Activated CD4-positive, alpha-beta T cell treated with anti-CD3 and anti-CD28 coated beads, Interleukin-2, amount 50 U/mL, for 1 hour (primary cell): ENCODE measurements at regions not wholly inside any gene's neighbourhood (a gene's known extent, or its start where the extent isn't known, plus 50 kb on each side); places are given as distances from the start of the nearest gene placed in this dataset.

Experiments used
- DNase-seq: peaks from one replicate; pipeline ENCODE4 v3.0.0-alpha.2; 2020

- no peak for DNase-seq
These were observed 637.2 kb upstream of the NUDT12 start for GRCh38 chr5:104199771-104200170.

DNA sequence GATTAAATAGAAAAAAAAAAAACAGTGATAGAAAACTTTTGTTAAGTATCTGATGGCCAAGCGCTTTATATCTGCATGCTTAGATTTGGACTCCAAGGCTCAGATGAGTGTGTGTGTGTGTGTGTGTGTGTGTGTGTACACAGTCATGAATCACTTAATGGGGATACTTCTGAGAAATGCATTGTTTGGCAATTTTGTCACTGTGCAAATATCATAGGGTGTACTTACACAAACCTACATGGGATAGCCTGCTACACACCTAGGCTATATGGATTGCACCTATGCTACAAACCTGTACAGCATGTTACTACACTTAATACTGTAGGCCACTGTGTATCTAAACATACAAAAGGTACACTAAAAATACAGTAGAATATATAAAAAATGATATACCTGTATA, 635.6 kb upstream of the NUDT12 start:
- DNase-seq = no peak

DNA sequence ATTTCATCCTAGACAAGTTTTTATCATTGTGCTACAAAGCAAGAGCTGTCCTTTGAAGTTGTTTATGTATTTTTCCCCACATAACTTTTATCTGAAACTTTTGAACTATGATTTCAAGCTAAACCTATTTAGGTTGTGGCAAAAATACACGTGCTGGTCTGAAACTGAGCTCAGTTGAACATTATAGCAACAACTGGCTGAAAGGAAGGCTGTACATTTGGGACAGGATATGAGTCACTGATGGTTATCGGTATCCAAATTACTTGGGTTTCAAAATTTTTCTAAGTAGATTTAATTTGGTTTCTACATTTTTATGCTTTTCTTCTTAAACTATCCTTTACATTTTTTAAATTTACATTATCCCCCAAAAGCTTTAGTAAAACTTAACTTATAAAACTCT, 627.3 kb upstream of the NUDT12 start:
- no peak for DNase-seq

GRCh38 chr5:104189031-104189430, 626.4 kb upstream of the NUDT12 start:
- no peak for DNase-seq

DNA sequence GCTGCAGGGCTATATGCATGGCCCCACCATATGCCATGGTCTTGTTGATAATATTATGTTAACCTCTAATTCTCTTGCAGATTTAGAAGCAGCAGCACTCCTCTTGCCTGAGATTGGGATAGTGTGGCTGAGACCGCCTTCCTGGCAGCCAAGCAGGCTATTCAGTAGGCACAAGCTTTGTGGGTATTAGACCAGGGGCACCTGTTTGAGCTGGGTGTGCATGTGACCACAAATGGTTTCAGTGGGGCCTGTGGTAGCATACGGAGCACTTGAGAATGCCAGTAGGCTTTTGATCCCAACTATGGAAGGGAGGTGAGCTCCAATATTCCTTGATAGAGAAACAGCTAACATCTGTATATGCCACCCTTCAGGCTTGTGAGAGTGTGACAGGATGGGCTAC, 625.1 kb upstream of the NUDT12 start:
- DNase-seq = no peak

DNA sequence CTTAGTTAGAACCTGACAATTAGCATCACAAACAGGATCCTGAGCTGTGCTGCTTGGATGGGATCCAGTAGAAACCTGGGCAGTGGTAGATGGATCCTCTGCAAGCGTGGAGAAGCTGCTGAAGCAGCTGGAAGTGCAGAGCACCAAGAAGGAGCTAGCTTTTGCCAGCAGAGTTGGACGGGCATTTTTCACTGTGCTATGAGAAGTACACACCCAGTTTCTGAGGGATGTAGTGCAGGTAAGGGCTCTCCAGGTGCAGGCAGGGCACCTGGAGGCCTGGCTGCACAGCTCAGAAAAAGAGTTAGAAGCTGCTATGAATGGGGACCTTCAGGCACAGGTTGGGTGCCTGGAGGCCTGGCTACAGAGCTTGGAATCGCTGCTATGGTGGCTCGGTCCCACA, 623.9 kb upstream of the NUDT12 start:
- no peak for DNase-seq

GRCh38 chr5:104186100-104186499, 623.5 kb upstream of the NUDT12 start:
- DNase-seq = no peak

DNA sequence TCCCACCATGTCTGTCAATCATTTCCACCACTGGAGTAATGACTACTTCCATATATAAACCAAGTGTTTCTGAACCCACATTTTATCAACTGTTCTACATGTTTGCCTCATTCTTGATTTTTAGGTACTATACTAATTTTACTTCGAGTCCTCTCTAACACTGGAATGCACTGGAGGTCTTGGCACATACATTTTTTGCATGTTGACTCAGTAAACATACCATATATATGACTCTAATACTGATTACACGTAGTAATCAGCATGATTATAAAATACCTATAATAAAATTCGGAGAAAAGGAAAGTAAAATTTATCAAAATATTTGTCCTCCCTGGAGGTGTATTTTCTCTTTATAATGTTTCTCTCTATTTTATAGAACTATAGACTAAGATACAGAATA, 621.7 kb upstream of the NUDT12 start:
- no peak for DNase-seq

DNA sequence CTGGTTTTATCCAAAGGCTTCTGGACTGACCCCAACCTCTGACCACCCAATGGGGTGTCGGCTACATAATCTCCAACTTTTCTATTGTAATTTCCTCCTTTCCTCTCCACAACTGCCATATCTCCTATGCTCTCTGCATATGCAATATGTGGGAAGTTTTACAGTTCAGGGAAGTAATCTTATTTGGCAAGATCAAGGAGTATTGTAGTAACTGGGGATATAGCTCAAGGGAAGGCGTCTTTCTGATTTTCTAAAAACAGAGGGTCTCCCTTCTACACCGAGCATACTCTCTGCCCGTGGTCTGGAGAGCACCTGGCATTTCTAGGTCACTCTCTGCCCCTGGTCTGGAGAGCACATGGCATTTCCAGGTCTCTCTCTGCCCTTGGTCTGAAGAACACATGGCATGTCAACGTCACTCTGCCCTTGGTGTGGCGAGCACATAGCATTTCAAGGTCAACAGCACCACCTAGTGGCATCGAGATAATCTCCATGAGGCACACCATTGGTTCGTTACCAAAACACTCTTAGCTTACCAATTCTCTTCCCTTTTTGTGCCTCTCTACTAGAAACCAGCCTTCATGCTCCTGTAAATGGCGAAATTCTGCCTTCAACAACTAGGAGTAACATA, 616.4 kb upstream of the NUDT12 start:
- no peak for DNase-seq

DNA sequence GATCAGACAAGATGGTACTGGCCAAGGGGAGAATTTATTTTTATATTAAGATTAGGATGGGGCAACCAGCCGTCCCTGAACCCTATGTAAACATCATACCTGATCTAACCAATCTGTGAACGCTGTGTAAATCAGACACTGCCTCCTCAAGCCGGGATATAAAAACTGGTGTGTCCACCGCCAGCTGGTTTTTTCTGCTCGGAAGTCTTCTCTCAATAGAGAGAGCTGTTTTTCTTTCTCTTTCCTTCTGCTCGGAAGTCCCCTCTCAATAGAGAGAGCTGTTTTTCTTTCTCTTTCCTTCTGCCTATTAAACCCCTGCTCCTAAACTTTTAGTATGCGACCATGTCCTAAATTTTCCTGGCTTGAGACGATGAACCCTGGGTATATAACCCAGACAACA, 615.5 kb upstream of the NUDT12 start:
- DNase-seq = no peak

- DNase-seq = no peak
These were observed 615.1 kb upstream of the NUDT12 start for GRCh38 chr5:104177651-104178050.

DNA sequence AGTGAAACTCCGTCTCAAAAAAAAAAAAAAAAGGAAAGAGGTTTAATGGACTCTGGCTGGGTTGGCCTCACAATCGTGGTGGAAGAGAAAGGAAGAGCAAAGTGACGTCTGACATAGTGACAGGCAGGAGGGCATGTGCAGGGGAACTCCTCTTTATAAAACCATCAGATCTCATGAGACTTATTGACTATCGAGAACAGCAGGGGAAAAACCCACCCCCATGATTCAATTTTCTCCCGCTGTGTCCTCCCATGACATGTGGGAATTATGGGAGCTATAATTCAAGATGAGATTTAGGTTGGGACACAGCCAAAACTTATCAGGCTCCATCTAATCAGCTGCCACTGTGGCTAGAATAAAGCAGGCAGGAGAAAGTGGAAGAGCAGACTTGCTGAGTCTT, 610.4 kb upstream of the NUDT12 start:
- no peak for DNase-seq

GRCh38 chr5:104171958-104172690, 609.5 kb upstream of the NUDT12 start:
- DNase-seq = no peak

- no peak for DNase-seq
These were observed 608.3 kb upstream of the NUDT12 start for GRCh38 chr5:104170926-104171325.

- DNase-seq = no peak
These were observed 584.1 kb upstream of the NUDT12 start for GRCh38 chr5:104146652-104147051.

DNA sequence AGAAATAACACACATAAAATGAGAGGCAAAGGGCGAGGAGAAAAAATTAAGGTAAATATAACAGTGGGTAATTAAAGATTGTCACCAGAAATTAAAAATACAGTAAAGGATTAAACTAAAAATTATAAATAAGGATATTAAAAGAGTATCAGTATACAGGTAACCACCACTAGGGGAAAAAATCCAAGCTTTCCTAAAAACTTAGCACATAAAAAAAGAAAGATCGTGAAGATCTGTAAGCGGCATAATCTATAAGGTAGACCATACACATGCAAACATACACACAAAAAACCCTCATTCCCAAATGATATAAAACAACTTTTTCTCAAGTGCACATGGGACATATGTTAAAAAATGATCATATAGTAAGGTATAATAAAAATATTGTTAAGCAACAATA, 577.3 kb upstream of the NUDT12 start:
- no peak for DNase-seq

- DNase-seq = no peak
These were observed 567.7 kb upstream of the NUDT12 start for GRCh38 chr5:104130320-104130719.

GRCh38 chr5:104128348-104128747, 565.8 kb upstream of the NUDT12 start:
- DNase-seq = no peak

DNA sequence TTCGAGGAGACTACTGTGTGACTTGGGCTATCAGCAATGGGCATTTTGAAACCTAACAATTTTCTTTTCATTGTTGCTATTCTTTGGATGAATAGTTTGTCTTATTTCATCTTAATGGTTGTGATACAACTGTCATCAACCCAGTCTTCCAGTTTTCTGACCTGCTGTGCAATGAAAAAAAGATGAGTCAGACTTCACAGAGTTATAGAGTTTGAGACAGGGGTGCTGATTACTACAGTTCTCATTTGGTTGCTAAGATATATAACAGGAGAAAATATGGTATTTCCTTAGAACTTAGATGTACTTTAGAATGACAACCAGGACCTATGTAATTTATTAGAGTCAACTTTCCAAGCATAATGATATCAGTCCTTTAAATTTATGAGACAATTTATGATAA, 564.4 kb upstream of the NUDT12 start:
- DNase-seq = no peak

- DNase-seq = no peak
These were observed 556.9 kb upstream of the NUDT12 start for GRCh38 chr5:104119529-104119928.

DNA sequence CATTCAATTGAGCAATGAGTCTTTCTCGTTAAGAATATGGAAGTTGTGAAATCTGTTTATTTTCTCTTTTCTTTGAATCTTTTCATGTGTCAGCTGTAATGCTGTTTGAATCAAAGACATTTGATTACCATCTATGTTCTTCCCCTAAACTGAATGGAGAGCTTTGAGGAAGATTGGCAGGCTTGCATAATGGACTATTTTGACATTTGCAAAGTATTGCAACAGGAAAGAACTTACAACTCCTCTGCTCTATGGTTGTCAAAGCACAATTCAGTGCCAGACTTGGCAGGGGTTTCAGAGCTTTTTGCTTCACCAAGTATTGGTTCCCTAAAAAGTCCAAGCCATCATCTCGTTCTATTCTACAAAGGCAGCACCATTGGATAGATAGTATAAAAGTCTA, 549.0 kb upstream of the NUDT12 start:
- no peak for DNase-seq

GRCh38 chr5:104096451-104096850, 533.9 kb upstream of the NUDT12 start:
- DNase-seq = no peak

GRCh38 chr5:104095527-104095926, 532.9 kb upstream of the NUDT12 start:
- DNase-seq = no peak

DNA sequence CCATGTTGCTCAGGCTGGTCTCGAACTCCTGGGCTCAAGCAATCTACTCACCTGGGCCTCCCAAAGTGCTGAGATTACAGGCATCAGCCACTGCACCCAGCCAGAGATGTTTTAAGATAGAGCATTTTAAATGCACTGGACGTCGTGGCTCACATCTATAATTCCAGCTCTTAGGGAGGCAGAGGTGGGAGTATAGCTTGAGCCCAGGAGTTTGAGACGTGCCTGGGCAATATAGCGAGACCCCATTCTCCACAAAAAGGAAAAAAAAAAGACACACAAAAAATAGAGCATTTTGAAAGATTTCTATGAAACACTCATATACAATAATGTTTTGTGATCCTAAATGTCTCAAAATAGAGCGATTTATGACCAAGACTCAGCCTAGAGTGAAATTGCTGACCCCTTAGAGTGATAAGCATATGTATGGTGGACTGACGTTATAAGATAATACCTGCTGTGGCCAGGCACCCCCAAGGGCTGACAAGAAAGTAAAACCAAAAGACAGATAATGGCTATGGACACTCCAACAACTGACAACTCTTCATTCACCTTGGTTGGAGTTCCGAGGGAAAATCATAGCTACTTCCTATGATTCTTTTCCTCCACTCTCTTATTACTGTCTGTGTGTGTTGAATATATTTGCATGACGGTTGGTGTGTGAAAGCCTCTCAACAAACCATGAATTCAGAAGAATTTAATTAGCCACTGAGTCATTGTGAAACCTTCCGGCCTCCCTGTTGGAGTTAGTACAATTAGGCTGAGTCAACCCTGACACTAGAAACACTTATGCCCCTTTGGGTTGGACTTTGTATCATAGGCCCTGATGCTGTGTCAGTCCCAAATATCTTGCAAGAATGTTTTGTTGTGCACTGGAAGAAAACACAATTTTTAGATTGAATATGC, 526.5 kb upstream of the NUDT12 start:
- no peak for DNase-seq
